GM19043 (cell line): ENCODE measurements at regions not wholly inside any gene's neighbourhood (a gene's known extent, or its start where the extent isn't known, plus 50 kb on each side); places are given as distances from the start of the nearest gene placed in this dataset.

Experiments
- ATAC-seq: cut with Tn5 transposase; IDR thresholded peaks from one replicate; pipeline ENCODE4 v1.9.1; 2021; ENCODE audit warnings: low read depth; ENCODE audit not compliant: unreplicated experiment

DNA sequence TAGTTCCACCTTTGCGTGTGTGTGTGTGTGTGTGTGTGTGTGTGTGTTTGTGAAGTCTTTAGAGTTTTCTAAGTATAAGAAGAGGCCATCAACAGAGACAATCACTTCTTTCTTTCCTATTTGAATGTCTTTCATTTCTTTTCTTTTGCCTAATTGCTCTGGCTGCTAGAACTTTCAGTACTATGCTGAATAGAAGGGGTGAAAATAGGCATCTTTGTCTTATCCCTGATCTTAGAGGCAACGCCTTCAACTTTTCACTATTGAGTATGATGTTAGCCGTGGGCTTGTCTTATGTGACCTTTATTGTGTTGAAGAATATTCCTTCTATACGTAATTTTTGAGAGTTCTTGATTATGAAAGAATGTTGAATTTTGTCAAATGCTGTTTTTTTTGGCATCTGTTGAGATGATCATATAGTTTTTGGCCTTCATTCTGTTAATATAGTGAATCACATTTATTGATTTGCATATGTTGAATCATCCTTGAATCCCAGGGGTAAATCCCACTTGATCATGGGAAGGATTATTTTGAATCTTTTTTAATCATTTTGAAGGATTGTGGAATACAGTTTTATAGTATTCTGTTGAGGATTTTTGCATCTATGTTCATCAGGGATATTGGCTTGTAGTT is 134.8 kb upstream of the CD180 start:
- ATAC-seq: no peak

DNA sequence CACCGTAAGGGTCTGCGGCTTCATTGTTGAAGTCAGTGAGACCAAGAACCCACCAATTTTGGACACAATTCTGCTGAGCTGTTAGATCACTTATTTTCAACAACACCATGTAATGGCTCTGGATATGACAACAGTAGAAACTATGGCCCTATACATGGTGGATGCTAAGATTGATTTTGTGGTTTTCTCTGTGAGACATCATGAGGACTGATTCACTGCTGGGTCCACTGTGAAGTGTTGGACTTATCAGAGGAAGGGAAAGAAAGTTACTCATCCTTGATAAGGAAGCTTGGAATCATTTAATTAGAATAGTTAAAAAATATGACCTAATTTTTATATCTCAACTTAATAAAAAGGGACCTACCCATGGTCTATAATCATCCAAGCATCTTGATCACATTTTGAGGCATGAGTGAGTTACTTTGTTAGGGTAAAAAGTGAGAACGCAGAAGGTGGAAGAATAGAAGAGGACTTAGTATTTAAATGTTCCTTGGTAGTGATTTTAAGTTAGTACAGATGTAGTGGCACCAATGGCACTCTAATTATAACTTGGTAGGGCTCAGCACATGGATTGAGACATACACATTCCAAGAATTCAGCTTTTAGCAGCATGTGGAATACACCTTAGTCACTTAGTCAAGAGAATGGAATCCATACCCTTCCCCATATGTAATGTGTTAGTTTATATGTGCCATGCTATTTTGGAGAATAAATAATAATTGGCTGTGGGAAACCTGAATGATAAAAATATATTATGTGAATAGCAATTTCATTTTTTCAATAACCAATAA is 123.5 kb upstream of the CD180 start:
- no peak for ATAC-seq

DNA sequence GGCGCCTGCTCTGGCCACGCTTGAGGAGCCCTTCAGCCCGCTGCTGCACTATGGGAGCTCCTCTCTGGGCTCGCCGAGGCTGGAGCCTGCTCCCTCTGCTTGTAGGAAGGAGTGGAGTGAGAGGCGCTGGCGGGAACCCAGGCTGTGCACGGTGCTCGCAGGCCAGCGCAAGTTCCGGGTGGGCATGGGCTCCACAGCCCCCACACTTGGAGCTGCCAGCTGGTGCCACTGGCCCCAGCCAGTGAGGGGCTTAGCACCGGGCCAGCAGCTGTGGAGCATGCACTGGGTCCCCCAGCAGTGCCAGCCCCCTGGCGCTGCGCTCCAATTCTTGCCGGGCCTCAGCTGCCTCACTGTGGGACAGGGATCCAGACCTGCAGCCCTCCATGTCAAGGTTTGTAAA is 122.1 kb upstream of the CD180 start:
- ATAC-seq: no peak

DNA sequence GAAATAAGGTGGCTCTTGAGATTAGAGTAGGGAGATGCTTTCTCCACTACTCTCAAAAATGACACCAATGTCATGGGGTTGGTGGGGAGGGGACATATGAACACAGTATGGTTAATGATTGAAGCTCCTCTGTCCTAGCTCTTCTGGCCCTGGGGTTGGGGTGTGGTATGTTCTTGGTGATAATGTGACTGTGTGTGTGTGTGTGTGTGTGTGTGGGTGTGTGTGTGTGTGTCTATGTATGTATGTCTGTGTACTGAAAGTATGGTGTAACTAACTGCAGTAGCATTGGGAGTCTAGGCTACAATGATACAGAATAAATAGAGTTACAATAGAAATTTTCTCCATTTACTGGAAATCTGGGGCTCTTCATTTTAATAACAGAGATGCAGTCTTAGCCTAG is 121.0 kb upstream of the CD180 start:
- ATAC-seq: no peak

DNA sequence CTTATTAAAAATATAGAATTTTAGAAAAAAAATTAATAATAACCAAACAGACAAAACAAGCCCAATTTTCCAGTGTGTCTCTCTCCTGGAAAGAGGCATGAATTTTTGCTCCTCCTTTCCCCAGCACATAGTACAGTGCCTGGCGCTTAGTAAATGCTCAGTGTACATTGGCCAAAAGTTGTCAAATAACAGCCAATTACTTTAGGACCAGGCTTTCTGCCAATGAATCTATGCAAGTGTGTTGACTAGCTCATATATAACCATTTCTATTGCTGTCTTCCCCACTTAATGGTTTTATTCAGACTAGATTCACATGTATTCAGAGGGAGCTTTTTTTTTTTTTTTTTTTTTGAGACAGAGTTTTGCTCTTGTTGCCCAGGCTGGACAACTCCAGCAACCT is 120.1 kb upstream of the CD180 start:
- ATAC-seq: no peak

DNA sequence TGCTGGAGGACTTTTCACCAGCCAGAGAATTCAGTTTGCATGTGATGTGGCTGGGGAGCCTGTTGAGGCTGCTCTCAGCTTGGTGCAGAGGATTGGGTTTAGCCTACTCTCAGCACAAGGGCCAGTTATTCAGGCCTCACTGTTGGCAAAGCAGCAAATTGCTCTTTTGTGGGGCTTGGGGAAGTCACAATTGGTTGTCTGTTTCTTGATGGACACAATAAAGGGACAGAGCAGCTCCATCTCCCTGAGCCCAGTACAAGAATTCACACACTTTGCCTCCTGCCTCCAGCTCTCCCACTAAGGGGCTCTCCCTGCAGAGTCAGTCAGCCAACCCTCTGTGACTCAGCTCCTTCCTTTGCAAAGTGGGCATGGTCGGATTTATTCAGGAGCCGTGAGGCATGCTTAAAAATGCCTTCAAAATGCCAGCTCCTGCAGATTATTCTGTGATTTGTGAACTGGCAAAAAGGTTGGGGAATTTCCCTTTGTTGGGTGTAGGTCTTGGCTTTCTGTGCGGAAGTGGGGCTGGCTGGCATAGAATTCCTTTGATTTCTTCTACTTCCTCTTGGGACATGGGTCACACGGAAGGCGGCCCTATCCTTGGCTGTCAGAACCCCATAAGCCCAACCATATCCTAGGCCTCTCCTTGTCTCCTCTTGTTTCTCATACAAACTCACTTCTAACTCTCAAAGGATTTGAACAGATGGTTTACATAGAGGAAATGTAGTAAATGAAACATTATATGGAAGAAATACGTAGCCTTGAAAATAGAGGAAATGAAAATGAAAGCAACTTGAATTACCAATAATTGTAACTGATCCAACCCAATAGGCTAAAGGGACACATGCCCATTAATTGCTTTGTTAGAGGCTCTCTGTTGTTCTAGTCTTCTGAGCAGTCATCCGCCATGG is 118.7 kb upstream of the CD180 start:
- no peak for ATAC-seq

DNA sequence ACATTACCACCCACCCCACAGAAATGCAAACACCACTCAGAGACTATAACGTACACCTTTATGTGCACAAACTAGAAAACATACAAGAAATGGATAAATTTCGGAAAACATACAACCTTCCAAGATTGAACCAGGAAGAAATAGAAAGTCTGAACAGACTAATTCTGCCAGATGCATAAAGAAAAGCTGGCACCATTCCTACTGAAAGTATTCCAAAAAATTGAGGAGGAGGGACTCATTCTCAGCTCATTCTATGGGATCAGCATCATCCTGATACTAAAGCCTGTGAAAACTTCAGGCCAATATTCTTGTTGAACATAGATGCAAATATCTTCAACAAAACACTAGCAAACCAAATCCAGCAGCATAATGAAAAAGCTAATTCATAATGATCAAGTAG is 115.1 kb upstream of the CD180 start:
- no peak for ATAC-seq

DNA sequence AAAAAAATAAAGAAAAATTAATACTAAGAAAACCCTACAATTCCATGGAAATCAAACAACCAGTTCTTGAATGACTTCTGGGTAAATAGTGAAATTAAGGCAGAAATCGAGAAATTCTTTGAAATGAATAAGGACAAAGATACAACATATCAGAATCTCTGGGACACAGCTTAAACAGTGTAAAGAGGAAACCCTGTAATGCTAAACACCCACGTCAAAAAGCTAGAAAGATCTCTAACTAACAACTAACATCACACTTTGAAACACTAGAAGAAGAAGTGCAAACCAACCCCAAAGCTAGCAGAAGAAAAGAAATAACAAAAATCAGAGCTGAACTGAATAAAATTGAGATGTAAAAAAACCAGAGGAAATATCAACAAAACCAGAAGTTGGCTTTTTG is 114.6 kb upstream of the CD180 start:
- no peak for ATAC-seq

DNA sequence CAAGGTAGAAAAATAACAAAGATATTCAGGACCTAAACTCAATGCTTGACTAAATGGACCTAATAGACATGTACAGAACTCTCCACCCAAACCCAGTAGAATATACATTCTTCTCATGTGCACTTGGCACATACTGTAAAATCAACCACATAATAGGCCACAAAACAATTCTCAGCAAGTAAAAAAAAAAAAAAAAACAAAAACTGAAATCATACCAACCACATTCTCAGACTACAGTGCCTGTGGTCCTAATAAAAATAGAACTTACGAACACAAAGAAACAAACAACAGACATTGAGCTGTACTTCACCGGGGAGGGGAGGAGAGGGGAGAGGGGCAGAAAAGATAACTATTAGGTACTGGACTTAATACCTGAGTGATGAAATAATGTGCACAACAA is 114.1 kb upstream of the CD180 start:
- no peak for ATAC-seq

DNA sequence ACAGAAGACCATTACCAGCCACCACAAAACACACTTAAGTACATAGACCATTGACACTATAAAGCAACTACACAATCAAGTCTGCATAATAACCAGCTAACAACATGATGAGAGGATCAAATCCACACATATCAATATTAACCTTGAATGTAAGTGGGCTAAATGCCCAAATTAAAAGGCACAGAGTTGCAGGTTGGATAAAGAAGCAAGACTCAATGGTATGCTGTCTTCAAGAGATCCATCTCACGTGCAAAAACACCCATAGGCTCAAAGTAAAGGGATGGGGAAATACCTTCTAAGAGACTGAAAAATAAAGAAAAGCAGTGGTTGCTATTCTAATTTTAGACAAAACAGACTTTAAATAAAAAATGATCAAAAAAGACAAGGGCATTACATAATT is 113.6 kb upstream of the CD180 start:
- no peak for ATAC-seq

DNA sequence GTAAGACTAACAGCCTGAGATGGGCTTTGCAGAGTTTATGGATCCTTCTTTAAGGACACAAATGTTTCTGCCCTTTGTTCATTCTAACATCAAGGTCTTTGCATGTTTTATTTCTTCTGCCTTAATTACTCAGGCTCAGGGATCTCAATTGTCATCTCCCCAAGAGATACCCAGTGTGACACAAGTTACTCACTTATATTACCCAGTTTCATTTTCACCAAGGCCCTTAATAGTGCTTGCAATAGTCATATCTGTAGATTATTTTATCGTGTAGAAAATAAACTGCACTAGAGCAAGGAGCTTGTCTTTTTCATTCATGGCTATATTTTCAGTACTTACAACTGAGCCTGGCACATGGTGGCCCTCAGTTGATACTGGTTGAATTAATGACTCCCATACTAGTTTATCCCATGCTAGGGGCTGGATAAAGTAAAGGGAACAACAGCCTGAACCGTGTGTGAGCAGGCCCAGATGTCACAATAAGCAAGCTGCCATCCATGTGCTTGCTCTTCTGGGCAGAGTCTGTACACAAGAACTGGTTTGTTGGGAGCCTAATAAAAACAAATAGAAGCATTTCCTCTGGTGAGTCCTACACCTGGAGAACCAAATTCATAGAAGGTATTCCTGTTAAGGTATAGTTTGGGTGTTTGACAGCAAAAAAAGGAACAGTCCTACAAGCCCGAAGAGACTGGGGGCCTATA is 112.5 kb upstream of the CD180 start:
- no peak for ATAC-seq

DNA sequence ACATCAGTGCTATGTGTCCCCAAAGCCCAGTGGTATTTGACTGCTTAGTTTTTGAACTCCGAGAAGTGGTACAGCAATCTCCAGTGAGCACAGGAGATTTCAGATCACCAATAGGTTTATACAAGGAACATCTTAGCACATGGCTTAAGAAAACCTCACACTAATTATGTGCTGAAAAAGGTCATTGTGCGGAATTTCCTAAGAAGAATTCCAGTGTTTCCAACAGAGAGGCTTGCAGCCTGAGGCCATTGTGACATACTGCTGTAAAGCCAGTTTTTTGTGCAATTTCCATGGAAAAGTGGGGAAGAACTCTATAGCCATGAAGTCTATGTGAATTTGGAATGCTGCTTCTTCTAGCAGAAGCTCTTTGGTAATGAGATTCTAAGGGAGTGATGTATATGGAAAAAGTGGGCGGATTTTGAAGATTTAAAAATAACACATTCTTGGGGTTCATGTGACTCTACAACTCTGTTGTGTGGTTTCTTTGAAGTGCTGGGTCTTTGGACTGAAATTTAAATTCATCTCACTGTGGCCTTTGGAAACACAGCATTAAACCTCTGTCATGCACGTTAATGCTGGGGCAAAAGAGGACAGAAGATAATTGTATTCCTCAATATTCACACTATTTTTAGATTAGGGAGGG is 110.5 kb upstream of the CD180 start:
- ATAC-seq: no peak

DNA sequence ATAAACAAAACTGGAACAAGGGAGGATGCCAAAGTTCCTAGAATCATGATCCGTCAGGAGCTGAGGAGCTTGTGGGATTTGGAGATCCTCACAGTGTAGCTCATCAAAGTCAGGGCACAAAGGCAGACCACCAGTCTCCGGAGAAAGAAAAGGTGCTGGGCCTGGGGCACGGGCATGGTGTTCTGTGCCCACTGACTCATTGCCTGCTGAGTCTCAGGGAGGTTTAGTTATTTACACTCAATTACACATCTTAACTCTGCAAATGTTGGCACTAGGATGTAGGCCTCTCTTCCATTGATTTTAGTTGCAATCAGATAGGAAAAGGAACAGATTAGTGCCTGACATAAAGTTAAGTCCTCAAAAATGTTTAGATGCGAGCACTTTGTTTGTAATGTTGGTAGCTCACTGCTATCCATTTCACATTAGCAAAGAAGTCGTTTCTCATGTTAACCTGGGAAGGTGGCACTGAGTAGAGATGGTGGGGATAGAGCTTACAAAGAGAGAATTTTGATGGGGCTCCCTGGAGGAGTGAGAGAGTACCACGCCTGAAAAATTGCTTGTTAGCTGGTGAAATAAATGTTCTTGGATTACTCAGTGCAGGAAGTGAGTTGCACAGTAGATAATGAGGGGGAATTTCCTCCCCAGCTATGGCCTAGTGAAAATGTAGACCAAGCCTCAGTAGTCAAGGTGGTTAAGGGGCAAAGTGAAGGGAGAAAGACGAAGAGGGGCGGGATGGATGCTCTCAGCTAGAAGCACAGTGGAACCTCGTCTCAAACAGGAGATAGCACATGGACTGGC is 109.5 kb upstream of the CD180 start:
- no peak for ATAC-seq

DNA sequence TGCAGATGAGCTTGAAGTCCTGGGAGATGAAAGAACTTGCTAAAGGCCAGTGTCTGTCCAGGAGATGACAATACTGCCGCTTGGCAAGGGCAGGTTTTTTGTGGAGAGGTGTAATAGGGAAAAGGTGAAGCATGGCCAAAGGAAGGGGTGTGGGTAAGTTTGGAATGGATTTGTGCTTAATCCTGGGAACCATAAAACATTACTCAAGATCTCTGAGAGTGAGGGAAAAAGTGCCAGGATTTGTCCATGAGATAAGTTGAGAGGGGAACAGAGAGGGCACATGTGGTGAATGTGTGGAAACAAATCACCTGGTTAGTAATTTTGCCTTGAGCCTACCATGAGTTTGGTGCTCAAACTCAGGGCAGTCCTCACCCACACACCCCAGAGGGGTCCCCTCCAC is 108.8 kb upstream of the CD180 start:
- ATAC-seq: no peak

DNA sequence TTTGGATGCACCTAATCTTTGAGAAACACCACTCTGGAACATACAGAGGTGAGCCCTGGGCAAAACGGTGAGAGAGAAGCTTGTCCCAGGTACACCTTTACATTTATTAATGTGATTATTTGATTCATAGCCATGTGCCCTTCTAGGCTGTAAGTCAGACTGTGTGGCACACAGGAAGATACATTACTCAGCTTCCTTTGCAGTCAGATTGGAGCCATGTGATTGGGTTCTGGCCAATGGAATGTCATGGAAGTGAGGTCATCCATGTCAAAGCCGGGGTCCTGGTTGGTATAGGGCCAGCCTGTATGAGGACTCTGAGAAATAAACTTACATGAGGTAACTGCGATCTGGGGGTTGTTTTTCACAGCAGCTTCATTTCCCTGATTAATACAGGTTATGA is 106.8 kb upstream of the CD180 start:
- ATAC-seq: no peak

DNA sequence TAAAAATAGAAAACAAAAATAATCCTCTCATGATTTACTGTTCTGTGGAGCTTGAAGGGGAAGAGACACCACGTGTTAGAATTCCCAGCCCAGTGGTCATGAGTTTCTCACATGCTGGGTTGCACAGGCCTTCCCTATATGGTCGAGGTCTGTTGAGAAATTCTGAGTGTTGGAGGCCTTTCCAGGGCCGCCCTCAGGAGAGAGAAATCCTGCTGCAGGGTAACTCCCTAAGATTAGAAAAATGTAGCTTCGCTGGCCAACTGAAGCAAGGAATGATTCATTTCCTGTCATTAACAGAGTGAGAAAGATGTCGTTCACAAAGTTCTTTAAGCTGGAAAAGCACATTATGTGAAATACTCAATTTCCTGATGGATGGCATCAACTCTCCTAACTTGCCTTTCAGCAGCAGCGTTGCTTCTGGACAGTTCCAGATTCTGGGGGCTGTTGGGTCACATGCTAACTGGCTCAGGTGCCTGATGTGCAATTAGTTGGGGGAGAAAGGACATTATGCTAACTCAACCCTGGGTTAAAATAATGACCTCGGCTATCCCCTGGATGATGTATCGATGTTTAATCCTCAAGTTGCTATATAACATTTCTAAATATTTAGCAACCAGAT is 104.8 kb upstream of the CD180 start:
- ATAC-seq: no peak

DNA sequence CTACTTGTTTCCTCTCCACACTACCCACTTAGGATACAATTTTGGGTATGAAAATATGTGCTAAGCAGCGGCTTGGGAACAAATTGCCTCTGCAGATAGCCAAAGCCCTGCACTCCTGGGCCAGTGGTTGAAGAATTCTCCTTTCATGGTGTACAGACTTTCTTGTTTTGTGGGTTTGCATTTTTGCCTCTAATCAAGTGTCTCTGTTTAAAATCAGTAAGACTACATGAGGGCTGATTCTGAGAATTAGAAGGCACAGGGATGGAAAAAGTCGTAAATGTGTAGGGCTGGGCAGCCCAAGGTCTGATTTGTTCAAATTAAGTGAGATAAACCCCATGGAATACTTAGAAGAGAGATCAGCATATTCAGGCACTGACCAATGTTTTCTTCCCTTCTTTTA is 103.7 kb upstream of the CD180 start:
- ATAC-seq: no peak

DNA sequence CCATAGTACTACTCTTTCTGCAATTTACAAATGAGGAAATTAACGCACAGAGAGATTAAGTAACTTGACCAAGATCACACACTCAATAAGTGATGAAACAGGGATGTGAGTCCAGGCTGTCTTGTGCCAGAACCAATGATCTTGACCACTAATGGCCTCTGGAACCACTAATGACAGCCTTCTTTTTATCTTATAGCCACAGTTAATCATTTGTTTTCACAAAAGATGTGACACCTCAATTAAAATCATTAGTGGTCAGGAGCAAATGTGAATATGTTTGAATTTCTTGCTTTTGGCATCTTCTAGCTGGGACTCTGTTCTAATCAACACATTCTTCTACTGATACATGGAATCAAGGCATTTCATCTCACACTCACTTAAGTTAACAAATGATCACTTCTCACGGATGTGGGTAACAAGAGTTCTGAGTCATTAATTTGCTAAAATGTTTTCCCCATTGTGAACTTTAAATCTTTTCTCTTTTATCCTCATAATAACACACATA is 102.7 kb upstream of the CD180 start:
- no peak for ATAC-seq
